GM12873 (cell line): ENCODE measurements at regions not wholly inside any gene's neighbourhood (a gene's known extent, or its start where the extent isn't known, plus 50 kb on each side); places are given as distances from the start of the nearest gene placed in this dataset.

Source experiments
- CTCF ChIP-seq: IDR thresholded peaks from 2 replicates; pipeline ENCODE4 v1.5.1; 2012; ENCODE audit warnings: low read depth, mild to moderate bottlenecking, moderate library complexity, low read length, control low read depth; ENCODE audit not compliant: insufficient read depth; ENCODE audit errors: missing control alignments

- TF ChIP-seq CTCF: no peak
These were observed 51.6 kb upstream of the C15orf39 start for GRCh38 chr15:75149867-75150709.

GRCh38 chr15:75151214-75152128 is 50.2 kb upstream of the C15orf39 start:
- no peak for TF ChIP-seq CTCF
